LNCaP clone FGC (cell line): ENCODE measurements at regions not wholly inside any gene's neighbourhood (a gene's known extent, or its start where the extent isn't known, plus 50 kb on each side); places are given as distances from the start of the nearest gene placed in this dataset.

ENCODE experiments used
- DNase-seq: peaks from one replicate; pipeline ENCODE4 v3.0.0-alpha.2; 2011; ENCODE audit warnings: low read depth
- H3K4me3 ChIP-seq: 2 replicates; pipeline ENCODE4 v1.5.1; 2011; ENCODE audit warnings: mild to moderate bottlenecking, low read depth, low read length, control low read depth
- TF ChIP-seq, protein P1 (sequence below): IDR thresholded peaks from 2 replicates; pipeline ENCODE4 v1.5.1; 2012; ENCODE audit warnings: mild to moderate bottlenecking; ENCODE audit not compliant: control insufficient read depth, insufficient read depth; ENCODE audit errors: extremely low read depth

- TF ChIP-seq, protein P1, sequence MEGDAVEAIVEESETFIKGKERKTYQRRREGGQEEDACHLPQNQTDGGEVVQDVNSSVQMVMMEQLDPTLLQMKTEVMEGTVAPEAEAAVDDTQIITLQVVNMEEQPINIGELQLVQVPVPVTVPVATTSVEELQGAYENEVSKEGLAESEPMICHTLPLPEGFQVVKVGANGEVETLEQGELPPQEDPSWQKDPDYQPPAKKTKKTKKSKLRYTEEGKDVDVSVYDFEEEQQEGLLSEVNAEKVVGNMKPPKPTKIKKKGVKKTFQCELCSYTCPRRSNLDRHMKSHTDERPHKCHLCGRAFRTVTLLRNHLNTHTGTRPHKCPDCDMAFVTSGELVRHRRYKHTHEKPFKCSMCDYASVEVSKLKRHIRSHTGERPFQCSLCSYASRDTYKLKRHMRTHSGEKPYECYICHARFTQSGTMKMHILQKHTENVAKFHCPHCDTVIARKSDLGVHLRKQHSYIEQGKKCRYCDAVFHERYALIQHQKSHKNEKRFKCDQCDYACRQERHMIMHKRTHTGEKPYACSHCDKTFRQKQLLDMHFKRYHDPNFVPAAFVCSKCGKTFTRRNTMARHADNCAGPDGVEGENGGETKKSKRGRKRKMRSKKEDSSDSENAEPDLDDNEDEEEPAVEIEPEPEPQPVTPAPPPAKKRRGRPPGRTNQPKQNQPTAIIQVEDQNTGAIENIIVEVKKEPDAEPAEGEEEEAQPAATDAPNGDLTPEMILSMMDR = no peak
- DNase-seq = no peak
- no peak overlapping the region for H3K4me3 ChIP-seq
Observed at GRCh38 chr3:176584413-176585176, 612.7 kb downstream of the TBL1XR1 start.

DNA sequence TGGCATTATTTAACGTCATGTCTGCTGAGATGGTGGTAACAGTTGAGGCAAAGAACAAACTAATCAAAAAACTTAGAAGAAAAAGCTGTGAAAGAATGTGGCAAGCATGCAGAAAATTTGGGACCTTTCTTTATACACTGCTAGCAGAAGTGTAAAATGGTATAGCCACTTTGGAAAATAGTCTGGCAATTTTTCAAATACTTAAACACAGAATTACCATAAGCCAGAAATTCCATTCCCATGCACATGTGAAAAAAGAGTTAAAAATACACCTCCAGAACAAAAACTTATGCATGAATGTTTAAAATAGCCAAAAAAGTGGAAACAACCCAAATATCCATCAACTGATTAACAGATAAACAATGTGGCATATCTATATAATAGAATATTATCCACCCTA, 613.3 kb downstream of the TBL1XR1 start:
- no peak for DNase-seq
- no peak overlapping the region for H3K4me3 ChIP-seq
- TF ChIP-seq, protein P1 = no peak

DNA sequence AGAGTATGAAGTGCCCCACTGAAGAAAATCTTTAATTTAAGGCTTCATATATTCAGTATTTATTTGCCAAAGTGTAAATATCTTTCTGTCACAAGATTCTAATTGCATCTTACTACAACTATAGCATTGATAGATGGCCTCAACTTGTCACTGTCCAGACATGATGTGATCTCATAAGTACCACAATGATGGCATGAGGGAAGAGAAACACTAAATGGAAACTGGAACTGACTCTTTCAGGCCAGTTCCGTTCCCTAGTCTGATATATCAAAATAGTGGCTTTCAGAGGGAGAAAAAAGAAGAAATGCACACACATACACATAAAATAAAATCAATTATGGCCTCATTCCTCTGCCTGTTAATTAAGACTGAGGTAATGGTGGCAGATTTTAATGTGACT, 615.7 kb downstream of the TBL1XR1 start:
- no peak overlapping the region for H3K4me3 ChIP-seq
- no peak for DNase-seq
- TF ChIP-seq, protein P1 = no peak

- no peak for DNase-seq
- TF ChIP-seq, protein P1 = no peak
- no peak overlapping the region for H3K4me3 ChIP-seq
Observed at GRCh38 chr3:176579711-176580185, 617.5 kb downstream of the TBL1XR1 start.

GRCh38 chr3:176578316-176578715, 619.0 kb downstream of the TBL1XR1 start:
- no peak for DNase-seq
- no peak overlapping the region for H3K4me3 ChIP-seq
- TF ChIP-seq, protein P1 = no peak

- H3K4me3 ChIP-seq = no peak overlapping the region
- TF ChIP-seq, protein P1 = no peak
- DNase-seq = no peak
Observed at GRCh38 chr3:176577447-176577846, 619.8 kb downstream of the TBL1XR1 start.

- DNase-seq = no peak
- no peak overlapping the region for H3K4me3 ChIP-seq
- TF ChIP-seq, protein P1 = no peak
Observed at GRCh38 chr3:176574786-176575185, 622.5 kb downstream of the TBL1XR1 start.
